GM21825 (cell line): ENCODE measurements at regions not wholly inside any gene's neighbourhood (a gene's known extent, or its start where the extent isn't known, plus 50 kb on each side); places are given as distances from the start of the nearest gene placed in this dataset.

Experiments used
- ATAC-seq: cut with Tn5 transposase; IDR thresholded peaks from one replicate; pipeline ENCODE4 v1.9.1; 2021; ENCODE audit warnings: mild to moderate bottlenecking, moderate library complexity; ENCODE audit not compliant: unreplicated experiment

- ATAC-seq: no peak
Measured at GRCh38 chr7:88358526-88358838, 51.8 kb upstream of the STEAP4 start.

GRCh38 chr7:88357781-88358525 is 51.3 kb upstream of the STEAP4 start:
- peak; percentile 79 for ATAC-seq

GRCh38 chr7:88357294-88357693 is 50.6 kb upstream of the STEAP4 start:
- ATAC-seq: no peak
